GM19193 (cell line): ENCODE measurements at regions not wholly inside any gene's neighbourhood (a gene's known extent, or its start where the extent isn't known, plus 50 kb on each side); places are given as distances from the start of the nearest gene placed in this dataset.

Experiments used
- POLR2A ChIP-seq: IDR thresholded peaks from 4 replicates; pipeline ENCODE4 v1.6.1; 2011; ENCODE audit not compliant: insufficient read depth, insufficient read length; ENCODE audit errors: extremely low read depth

- TF ChIP-seq POLR2A: no peak
Observed at GRCh38 chr7:149688836-149689235, 84.6 kb downstream of the ZNF467 start.

DNA sequence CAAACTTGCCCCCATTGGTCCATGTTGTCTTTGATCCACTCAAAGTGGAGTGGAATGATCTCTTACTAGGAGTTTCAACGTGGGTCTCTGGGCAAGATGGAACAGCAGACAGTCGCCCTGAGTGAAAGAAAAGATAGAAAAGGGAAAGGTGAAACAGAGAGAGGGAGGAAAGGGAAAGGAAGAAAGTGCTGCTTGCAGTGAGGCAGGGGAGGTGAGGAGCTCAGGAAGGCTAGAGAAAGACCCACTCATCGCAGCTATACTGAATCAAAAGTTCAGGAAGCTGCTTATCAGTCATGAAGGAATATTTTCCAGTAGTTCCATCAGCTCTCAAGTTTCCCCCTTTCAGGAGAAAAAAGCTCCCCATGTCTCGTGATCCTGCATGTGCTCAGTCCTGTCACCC is 86.9 kb downstream of the ZNF467 start:
- no peak for TF ChIP-seq POLR2A

GRCh38 chr7:149686011-149686410 is 87.4 kb downstream of the ZNF467 start:
- no peak for TF ChIP-seq POLR2A

DNA sequence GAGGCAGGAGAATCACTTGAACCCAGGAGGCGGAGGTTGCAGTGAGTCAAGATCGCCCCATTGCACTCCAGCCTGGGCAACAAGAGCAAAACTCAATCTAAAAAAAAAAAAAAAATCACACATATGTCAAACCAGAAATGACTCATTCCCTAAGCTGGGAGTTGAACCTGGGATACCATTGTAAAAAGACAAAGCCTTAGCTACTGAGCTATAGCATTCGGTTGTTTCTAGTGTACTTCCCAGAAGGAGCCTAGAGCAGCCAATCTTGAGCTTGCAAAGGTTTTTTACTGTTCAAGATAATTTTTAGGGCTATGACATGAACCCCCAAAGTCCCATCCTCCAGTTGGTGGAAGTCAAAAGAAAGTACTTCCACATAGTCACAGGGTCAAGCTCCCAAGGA is 87.9 kb downstream of the ZNF467 start:
- TF ChIP-seq POLR2A: no peak

DNA sequence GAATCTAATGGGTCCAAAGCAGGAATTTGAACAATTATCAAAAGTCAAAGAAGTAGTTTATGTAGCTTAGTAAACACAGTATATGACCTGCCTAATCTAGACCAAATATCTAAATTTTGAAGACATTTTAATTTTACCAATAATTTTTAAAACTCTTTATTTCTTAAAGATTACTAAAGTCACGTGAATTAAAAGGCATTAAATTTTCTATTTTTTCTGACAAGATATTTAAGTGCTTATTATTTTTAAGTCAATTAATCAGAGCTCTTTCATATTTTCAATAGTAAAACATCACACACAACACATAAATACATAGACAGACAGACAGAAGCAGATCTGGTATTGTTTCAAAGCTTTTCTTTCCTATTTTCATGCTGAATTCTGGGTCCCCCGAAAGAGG is 89.5 kb downstream of the ZNF467 start:
- TF ChIP-seq POLR2A: no peak

GRCh38 chr7:149683181-149683580 is 90.2 kb downstream of the ZNF467 start:
- no peak for TF ChIP-seq POLR2A

DNA sequence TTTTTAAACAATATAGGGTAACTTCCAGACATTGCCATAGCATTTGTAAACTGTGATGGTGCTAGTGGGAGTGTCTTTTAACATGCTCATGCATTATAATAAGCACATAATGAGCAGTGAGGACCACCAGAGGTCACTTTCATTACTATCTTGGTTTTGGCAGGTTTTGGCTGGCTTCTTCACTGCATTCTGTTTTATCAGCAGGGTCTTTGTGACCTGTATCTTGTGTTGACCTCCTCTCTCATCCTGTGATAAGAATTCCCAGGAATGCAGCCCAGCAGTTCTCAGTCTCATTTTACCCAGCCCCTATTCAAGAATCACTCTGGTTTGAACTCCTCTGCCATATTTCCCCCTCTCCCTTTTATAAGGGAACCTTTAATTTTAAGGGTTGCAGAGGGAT is 91.3 kb downstream of the ZNF467 start:
- no peak for TF ChIP-seq POLR2A

- no peak for TF ChIP-seq POLR2A
Observed at GRCh38 chr7:149681274-149681673, 92.1 kb downstream of the ZNF467 start.

- no peak for TF ChIP-seq POLR2A
Observed at GRCh38 chr7:149680331-149681025, 92.9 kb downstream of the ZNF467 start.

DNA sequence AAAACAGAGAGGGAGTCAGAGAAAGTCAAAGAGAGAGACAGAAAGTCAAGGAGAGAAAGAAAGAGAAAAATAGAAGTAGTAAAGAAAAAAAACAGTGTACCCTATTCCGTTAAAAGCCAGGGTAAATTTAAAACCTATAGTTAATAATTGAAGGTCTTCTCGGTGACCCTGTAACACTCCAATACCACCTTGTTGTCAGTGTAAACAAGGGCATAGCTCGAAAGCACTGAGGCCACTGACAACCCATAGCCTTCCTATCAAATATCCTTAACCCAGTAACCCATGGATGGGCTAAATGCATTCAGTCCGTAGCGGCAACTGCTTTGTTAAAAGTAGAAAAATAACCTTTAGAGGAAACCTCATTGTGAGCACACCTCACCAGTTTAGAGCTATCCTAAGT is 100.4 kb downstream of the ZNF467 start:
- TF ChIP-seq POLR2A: no peak

- no peak for TF ChIP-seq POLR2A
Observed at GRCh38 chr7:149670288-149670687, 103.1 kb downstream of the ZNF467 start.

- no peak for TF ChIP-seq POLR2A
Observed at GRCh38 chr7:149669121-149669818, 104.1 kb downstream of the ZNF467 start.

- no peak for TF ChIP-seq POLR2A
Observed at GRCh38 chr7:149666360-149666945, 106.9 kb downstream of the ZNF467 start.

DNA sequence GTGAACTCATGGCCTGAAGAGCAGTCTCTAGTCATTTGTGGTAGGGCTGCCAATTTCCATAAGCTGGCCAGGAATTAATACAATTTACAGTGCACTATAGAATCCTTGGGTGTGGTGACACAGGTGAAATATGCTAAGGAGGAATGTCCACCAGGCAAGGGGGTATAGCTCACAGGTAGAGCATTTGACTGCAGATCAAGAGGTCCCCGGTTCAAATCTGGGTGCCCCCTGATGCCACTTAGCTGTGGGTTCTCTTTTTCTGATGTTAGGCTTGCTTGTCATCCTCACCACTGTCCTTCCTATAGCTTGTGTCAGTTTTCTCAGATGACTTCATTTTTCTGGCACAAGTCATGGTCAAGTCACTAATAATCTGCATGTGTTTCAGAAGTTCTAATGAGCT is 108.7 kb downstream of the ZNF467 start:
- no peak for TF ChIP-seq POLR2A

DNA sequence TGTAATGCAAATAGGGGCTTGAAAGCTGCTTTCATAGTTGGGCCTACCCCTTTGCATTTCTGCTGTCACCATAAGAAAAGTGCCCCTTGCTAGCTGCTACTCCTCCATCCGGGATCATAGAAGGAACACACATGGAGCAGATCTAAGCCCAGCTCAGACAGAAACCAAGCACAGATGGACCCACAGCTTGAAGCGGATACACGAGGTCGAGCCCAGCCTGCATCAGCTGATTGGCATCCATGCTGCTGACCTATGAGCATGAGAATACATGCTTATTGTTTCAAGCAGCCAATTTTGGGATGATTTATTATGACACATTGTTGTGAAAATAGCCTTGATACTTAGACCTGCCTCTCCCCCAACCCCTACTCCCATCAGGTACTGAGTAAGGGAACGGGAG is 109.2 kb downstream of the ZNF467 start:
- TF ChIP-seq POLR2A: no peak

DNA sequence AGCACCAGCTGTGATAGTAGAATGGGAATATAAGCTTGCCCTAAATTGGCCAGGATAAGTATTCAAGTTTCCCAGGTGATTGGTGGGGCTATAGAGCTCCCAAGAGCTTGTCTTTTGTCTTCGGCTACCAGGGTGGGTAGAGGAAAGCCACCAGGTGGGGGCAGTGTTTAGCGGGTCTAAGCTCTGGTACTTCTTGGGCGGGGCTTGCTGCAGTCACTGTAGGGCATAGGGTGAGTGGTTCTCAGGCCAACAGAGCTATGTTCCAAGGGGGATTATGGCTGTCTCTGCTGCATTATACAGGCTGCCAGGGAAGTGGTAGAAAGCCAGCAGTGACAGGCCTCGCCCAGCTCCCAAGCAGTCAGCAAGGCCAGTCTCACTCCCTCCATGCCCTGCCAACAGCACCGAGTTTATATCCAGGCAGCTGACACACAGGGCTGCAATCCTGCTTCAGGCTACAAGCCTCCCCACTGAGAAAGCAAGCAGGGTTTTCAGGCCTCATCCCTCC is 110.7 kb downstream of the ZNF467 start:
- no peak for TF ChIP-seq POLR2A

DNA sequence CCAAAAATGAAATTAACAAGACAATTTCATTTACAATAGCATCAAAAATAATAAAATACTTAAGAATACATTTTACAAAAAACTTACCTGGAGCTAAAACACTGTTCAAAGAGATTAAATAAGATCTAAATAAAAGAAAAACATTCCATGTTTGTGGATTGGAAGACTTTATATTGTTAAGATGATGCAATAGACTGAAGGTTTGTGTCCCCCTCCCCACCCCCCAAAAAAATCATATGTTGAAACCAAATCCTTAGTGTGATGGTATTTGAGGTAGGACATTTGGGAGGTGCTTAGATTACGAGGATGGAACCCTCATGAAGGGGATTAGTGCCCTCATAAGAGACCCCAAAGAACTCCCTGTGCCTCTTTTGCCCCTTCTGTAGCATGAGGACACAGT is 117.6 kb downstream of the ZNF467 start:
- TF ChIP-seq POLR2A: no peak

DNA sequence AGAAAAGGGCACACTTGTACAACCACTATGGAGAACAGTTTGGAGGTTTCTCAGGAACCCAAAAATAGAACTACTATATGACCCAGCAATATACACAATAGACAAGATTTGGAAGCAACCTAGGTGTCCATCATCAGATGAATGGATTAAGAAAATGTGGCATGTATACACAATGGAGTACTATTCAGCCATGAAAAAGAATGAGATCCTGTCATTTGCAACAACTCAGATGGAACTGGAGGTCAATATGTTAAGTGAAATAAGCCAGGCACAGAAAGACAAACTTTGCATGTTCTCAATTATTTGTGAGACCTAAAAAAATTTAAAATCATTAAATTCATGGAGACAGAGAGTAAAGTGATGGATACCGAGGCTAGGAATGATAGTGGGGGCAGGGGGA is 118.8 kb downstream of the ZNF467 start:
- no peak for TF ChIP-seq POLR2A
